ENCODE measurements at regions not wholly inside any gene's neighbourhood (a gene's known extent, or its start where the extent isn't known, plus 50 kb on each side); places are given as distances from the start of the nearest gene placed in this dataset.
"Not testable (repeated sequence)": the region's sequence is repeated elsewhere in the genome, so short reads cannot be mapped to it uniquely, and the experiment has no call there.

DNA sequence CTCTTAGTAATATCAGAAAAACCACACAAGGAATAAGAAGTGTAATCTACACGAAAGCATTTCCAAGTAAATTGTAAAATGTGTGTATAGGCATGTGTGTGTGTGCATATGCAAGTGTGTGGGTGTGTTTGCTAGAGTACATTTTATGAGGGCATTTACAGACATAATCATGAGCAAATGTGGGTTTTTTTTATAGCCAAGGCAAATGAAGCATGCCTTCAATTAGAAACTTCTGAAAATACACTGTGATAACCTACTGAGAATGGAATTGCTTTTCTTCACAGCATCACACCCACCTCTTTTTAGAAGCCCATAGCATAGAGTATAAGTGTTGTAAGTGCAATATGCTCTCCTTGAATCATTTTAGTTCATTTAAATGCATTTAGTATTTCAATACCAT is 1721.1 kb downstream of the GRIK2 start:
- DNase-seq = no peak

DNA sequence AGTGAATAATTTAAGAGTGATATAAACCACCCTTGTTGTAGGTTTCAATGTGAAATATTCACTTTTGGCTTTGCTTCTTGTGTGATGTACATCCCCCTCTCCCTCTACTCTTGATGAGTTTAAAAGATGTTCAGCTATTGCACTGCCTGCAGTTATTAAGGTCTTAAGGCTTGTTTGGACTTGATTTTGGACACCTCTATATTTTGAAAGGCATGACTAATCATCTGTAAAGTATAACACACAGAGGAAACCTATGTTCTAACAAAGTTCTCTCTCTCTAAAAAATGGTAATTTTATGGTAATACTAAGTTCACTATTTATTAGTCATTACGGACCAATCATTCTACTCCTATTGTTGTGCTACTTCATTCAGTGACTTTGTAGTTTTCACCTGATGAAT is 1719.9 kb downstream of the GRIK2 start:
- DNase-seq = no peak

DNA sequence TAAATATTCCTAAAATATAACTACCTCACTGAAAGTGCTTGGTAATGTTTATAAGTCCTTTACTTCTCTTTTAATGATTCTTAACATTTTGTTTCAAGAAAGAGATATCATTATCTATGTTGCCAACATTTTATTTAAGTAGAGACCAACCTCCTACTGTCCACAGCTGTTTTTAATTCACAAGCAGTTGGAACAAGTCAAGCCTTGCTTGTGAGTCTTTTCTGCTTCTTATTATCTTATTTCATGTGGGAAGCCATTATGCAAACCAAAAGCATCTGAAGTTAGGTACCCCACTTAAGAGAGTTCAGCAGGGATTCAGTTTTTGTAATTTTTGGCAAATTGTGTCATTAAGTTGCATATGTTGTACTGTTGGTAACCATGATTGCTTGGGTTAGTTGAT is 1714.5 kb downstream of the GRIK2 start:
- no peak for DNase-seq

DNA sequence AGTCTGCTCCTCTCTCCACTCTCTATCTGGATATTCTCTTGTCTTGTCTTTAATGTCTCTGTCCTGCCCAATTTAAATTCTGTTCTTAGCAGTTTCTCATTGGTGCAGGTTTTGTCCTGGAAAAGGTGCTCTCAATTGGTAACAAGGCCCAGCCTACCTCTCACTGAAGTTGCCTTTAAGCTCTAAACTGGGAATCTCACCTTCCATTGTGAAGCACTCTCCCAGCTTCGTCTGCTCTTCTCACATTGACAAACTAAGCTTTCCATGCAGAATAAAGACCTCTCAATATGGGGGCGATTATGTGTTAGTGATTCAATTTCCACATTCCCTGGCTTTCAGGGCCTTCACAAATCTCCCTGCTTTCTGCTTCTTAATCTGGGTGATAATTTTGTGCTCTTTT is 1712.2 kb downstream of the GRIK2 start:
- no peak for DNase-seq

DNA sequence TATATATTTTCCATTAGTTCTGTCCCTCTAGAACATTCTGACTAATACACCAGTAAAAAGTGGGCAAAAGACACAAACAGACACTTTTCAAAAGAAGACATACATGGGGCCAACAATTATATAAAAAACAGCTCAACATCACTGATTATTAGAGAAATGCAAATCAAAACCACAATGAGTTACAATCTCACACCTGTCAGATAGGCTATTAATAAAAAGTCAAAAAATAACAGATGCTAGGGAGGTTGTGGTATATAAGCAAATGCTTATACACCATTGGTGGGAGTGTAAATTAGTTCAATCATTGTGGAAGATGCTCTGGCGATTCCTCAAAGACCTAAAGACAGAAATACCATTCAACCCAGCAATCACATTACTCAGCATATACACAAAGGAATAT is 1707.8 kb downstream of the GRIK2 start:
- no peak for DNase-seq

DNA sequence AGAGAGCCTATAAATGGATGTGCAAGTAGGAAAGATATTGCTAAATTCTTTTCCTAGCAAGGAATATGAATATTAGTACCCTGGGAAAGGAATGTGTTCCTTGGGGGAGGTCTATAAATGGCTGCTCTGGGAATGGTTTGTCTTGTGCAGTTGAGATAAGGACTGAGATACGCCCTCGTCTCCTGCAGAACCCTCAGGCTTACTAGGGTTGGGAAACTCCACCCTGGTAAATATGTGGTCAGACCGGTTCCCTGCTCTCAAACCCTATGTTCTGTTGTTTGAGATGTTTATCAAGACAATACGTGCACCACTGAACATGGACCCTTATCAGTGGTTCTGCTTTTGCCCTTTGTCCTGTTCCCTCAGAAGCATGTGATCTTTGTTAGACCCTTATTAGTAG is 1698.9 kb downstream of the GRIK2 start:
- not testable (repeated sequence) for DNase-seq

DNA sequence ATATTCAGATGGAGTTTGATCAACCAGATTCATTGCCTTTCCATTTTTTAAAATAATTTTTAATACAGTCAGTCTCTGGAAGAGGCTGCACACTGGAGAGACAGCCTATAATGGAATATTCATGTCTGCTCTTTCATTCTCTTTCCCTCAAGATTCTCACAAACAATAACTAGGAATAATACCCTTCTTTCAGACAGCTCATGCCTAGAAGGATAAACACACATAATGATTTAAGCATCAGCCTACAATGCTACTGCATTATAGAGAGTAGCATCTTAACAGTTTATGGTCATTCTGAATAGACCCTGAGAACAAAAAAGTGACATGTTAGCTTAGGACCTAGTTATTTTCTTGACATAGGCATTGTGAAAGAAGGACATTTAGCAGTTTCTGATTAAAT is 1692.3 kb downstream of the GRIK2 start:
- no peak for DNase-seq

DNA sequence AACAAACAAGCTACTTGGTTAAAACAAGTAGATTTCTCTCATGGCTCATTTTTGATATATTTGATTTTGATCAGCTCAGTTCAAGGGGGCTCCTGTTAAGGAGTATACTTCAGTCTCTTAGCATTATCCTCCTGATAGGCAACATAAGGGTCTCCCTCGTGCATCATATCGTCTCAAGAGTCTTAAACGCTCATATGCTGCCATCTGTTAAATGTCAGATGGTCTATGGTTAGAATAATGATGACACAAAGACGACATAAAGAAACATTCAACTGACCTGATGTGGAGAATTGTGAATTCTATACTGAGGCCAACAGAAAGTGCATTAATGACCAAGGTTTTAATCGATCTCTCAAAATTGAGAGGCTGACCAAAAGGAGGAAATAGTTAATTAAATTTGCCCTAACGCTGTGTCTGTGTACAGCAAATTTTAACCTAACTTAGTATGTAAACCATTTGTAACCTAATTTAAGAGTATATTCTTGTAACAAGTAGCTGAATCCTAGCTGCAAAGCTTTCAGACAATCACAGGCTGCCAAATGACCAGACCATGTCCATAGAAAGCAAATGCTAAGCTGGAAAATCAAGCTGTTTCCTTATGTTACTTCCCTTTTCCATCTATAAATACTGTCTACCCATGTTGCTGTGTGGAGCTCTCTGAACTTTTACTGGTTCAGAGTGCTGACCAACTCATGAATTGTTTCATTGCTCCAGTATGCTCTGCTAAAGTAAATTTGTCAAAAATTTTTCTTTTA is 1688.5 kb downstream of the GRIK2 start:
- DNase-seq = no peak

DNA sequence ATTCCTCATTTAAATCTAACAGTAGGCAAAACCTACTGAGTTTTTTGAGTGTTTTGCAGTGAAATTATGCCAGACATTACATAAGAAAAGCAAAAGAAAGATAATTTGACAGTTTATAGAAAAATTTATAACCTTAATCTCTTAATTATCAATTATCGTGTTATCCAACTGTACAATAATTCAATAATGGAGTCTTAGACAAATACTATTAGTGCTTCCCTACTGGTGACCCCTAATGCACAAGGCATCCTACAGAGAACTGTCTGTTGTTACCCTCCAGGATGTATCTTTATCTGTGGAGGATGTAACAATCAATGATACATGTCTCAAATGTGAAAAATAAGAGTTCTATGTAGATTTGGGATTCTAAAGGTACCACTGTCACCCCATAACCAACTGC is 1687.6 kb downstream of the GRIK2 start:
- DNase-seq = no peak

DNA sequence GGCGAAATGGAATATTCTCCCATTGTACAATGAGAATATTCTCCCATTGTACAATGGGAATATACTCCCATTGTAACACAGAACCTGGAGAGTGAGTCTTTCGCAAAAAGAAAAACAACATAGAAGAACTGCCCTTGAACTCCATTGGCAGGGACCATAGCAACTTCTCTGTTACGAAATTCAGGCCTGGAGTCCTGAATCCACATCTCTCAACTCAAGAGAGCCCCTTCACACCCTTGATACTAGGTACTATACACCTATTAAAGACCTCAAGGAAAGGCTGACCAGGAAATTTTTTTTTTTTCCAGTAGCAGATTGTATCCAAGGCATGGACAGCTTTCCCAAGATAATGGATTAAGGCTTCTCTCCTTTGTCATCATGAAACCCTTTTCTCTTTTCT is 1687.0 kb downstream of the GRIK2 start:
- DNase-seq = no peak

DNA sequence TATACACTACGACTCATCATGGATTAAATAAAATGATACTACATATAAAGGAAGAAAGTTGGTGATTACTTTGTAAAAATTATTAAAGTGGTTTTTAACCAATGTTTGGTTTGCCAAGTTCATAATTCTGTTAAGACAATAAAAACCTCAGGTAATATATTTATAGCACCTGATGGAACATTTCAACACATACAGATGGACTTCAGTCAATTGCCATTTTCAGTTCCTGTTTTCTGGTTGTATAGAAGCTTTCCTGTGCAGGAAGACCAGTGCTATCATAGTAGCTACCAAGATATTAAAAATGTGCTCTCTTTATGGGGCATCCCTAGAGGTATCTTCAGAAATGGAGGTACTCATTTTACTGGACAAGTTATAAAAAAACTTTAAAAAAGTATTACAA is 1686.4 kb downstream of the GRIK2 start:
- no peak for DNase-seq

DNA sequence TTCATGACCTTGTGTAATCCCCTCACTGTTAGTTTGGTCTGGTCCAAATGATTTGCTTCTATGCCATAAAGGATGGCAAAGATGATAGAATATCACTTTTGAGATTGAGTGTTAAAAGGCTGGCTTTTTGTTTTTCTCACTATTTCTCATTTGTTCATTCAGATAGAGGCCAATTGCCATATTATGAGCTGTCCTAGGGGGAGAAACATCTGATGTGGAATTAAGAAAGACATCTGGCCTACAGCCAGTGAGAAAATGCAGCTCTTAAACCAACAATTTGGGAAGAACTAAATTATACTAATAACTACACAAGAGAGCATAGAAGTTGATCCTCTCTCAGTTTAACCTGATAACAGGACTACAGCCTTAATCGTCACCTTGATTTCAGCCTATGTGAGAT is 1668.6 kb downstream of the GRIK2 start:
- no peak for DNase-seq

DNA sequence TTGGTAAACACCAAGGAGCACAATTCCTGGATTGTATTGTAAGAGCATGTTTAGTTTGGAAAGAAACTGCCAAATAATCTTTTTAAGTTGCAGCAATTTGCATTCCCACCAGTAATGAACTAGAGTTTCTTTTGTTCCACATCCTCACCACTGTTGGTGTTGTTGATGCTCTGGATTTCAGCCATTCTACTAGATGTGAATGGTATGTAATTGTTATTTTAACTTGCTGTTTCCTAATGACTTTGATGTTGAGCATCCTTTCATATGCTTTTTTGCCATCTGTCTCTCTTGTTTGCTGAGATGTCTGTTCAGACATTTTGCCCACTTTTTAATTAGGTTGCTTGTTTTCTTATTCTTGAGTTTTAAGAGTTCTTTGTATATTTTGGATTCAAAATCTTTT is 1654.1 kb downstream of the GRIK2 start:
- no peak for DNase-seq

DNA sequence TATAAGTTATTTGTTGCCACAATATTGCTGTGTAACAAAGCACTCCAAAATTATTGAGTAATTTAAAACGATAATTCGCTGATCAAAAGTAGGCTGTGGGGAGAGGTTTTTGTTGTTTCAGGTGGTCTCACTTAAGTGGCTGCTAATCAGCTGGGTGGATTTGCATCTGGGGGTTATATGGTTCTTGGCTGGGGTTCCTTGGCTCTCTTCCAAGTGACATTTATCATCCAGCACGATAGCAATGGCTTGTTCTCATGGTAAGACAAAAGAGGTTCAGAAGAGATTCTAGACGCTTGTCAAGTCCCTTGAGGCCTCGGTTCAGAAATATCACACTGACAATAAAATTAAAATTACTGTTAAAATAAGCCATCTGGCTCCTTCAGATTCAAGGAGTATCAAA is 1648.8 kb downstream of the GRIK2 start:
- DNase-seq = peak; percentile 21 to 97 (median 66)

DNA sequence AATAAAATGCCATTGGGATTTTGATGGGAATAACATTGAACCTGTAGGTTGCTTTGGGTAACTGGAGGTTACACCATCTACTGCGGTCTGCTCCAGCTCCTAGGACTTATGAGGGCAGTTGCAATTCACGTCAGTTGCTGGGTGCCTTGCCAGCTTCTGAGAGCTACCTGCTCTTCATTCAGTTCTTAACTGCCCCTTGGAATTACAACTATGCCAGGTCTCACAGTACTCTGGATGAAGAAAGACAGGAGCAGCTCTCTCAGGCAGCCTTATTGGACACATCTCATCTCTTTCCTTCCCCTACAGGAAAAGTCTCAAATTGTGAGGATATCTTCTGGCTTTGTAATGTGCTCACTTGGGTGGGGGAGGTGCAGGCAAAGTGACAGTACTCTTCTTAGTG is 1643.3 kb downstream of the GRIK2 start:
- DNase-seq = no peak

DNA sequence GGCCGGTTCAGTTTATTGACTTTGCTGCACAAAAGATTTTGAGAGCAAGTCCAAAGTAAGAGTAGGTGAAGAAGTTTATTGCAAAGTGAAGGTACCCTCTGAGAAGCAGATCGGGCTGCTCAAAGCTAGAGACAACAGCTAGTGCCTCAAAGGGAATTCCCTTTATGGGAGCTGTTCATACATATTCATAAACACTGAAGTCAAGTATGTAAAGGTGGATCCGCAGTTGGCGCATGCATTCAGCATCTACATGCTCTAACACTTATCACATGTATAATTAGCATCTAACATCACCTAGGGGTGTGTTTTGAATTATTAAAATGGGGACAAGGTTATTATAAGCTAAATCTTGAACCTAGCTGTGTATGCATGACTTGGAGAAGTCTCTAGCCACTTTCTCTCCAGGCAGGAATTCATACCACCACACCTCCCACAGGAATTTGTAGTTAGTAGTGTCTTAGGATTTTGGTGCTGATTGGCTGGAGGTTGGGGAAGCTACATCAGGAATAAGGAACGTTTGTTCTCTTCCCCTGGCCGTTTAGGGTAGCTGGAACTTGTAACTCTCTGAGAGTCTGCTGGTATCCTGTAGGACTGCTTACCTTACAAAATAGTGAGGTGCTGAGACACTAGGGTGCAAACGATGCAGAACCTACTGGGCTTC is 1633.9 kb downstream of the GRIK2 start:
- DNase-seq = no peak

DNA sequence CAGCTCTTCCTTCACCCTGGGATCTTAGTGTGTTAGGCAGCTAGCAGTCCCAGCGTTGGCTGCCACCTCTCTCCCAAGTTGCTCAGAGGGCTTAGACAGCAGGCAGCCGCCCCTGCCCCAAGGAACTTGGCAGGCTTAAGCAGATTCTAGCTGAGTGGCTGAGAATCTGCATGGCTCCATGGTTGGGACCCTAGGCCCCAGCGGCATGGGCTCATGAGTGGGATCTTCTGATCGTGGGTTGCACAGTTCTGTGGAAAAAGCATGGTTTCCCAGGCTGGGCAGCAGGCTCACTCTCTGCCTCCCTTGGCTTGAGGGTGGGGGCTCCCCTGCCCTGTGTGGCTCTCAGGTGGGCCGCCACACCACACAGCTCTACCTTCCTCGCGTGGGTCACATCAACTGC is 1624.9 kb downstream of the GRIK2 start:
- DNase-seq = no peak

DNA sequence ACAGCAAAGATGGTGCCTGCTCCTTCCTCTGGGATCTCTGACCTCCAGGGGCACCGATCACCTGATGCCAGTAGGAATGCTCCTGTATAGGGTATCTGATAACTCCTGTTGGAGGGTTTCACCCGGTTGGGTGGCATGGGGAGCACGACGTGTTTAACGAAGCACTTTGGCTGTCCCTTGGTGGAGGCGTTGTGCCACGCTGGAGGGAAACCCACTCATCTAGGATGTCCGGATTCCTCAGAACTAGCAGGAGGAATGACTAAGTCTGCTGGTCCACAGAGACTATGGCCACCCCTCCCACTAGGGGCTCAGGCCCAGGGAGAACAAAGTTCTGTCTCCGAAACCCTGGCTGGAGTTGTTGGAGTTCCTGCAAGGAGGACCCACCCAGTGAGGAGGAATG is 1624.4 kb downstream of the GRIK2 start:
- DNase-seq = no peak

DNA sequence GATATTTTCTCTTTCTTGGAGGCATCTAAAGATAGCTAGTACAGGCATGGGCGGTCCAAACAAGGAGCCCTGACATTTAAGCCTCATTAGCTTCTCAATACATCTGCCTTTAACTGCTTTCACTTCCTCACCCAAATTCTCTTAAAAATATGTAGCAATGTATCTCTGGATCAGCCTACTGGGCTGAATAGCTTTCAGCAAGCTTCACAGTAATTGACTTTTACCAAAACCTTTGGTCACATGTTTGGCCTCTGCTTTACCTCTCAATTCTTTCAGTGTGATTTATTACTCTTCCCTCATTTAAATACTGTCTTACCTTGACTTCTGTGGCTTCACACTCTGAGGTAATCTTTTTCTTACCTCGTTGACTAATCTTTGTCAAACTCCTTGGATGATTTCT is 1618.1 kb downstream of the GRIK2 start:
- DNase-seq = no peak

DNA sequence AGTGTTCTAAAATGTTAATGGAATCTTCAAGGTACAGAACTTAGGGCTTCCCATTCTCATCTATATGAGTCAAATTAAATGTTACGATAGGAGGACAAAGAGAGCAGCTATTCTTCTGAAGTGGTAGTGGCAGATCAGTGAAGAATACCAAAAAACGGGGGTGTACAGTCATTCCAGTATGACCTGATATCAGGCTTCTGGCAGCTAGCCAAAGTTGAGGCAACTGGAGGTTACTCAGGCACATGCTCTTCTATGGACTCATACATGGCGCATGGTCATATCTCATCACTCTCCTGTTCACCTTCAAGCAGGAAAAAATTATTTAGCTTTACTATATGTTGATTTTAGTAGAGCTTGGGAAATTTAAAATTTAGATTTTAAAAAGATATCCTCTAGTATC is 1608.8 kb downstream of the GRIK2 start:
- DNase-seq = no peak

DNA sequence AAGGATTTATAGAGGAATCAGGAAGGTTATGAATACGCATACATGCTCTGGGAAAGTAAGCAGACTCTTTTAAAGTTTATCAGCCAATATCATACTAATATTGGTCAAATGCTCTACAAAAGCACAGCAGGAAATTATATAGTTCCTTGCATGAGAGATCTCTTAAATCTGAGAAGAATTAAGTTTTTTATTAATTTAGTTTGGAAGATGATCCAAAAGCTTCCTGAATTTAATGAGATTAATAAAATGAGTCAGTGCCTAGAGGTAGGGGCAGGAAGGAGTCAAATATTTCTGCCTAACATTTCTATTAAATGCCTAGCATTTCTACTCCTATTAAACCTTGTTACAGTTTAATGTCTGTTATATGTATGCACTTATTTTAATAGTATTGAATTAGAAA is 1608.2 kb downstream of the GRIK2 start:
- DNase-seq = no peak

DNA sequence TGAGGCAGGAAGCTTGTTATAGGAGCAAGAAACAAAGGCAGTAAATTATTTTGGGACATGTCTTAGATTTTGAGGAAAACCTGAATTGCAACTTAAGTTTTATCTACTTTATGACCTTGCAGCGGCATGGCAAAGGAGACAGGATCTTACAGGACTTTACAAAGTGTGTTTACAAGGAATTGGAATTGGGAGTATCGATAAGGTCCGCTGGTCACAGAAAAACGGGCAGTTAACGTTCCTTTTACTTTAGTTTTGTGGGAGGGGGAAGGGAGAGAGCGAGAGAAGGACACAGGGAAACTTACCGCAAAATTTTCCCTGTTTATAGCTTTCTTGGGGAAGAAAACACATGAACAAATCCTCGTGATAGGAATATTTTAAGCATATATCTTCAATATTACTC is 1607.2 kb downstream of the GRIK2 start:
- no peak for DNase-seq

DNA sequence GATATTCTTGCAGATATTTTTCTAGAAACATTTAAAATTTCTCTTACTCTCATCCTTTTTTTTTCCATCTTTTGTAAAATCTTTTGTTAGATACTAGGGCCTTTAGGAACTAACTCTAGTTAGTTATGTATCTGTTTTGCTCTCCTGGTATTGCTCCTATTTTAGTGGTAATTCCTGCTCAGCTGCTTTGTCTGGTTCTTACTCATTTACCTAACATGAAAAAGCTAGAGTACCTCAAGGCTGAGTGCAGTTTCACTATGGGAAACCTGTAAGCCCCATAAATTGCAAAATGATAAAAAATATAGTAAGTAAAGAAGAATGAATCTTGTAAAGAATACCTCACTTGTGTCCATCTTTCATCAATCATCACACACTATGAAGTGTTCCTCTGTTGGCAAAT is 1602.0 kb downstream of the GRIK2 start:
- DNase-seq = no peak

DNA sequence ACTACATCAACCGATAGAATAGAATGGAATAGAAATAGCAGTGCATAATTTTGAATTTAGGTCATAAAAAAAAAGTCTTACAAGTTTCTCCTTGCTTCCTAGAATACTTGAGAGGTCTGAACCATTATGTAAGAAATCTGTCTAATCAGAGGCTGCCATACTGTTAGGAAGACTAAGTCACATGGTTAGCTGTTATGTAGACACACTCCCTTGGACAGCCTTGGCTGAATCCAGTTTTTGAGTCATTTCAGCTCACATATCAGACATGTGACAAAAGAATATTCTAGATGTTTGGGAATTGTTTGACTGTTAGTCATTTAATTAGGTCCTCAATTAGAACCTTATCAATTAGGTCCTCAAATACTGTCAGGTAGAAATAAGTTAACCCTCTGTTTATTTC is 1601.4 kb downstream of the GRIK2 start:
- DNase-seq = no peak

DNA sequence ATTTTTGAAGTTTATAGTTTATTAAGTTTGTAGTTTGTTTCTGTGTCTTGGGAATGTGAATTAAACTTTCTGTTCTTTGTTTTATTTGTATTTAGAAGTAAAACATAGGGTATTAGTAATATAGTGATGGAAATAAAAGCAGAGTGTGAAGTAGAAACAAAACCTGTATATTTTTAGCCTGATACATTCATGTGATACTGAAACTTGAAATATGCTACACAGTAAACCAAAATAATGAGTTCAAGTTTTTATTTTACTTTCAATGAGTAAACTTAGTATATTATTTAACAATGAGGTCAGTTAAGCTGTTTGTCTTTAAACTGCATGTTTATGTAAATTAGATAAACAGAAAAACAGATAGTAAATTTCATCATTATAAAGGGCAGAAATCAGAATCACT is 1592.6 kb downstream of the GRIK2 start:
- no peak for DNase-seq

Data from NCI-H1417 (cell line).